HCT116 (cell line): ENCODE measurements at regions not wholly inside any gene's neighbourhood (a gene's known extent, or its start where the extent isn't known, plus 50 kb on each side); places are given as distances from the start of the nearest gene placed in this dataset.

Experiments used
- CEBPB ChIP-seq: IDR thresholded peaks from 2 replicates; pipeline ENCODE4 v1.6.1; 2012; ENCODE audit warnings: low read depth
- EZH2 ChIP-seq: fragments of 200-600 bp; sonication (generic); IDR thresholded peaks from 2 replicates; pipeline ENCODE4 v1.6.1; 2017; ENCODE audit warnings: antibody characterized with exemption, mixed run types
- EZH2phosphoT487 ChIP-seq: fragments of 200-600 bp; IDR thresholded peaks from 2 replicates; pipeline ENCODE4 v1.6.1; 2018; ENCODE audit warnings: antibody characterized with exemption, borderline replicate concordance
- JUND ChIP-seq: IDR thresholded peaks from 2 replicates; pipeline ENCODE4 v1.6.1; 2012
- POLR2A ChIP-seq: IDR thresholded peaks from 2 replicates; pipeline ENCODE4 v1.7.0; 2011; ENCODE audit warnings: borderline replicate concordance; ENCODE audit not compliant: insufficient read depth, insufficient read length; ENCODE audit errors: extremely low read depth
- POLR2AphosphoS5 ChIP-seq: IDR thresholded peaks from 2 replicates; pipeline ENCODE4 v1.6.1; 2011; ENCODE audit warnings: mild to moderate bottlenecking, low read depth, low read length, moderate library complexity
- RAD21 ChIP-seq: IDR thresholded peaks from 2 replicates; pipeline ENCODE4 v1.6.1; 2012; ENCODE audit warnings: low read depth, mild to moderate bottlenecking
- TF ChIP-seq, protein P1 (sequence below): IDR thresholded peaks from 2 replicates; pipeline ENCODE4 v1.6.1; 2011; ENCODE audit warnings: mild to moderate bottlenecking, low read length, moderate library complexity; ENCODE audit not compliant: insufficient replicate concordance; ENCODE audit errors: extremely low read depth
- TF ChIP-seq, protein P2 (sequence below), 3 experiments: fragments of 200-600 bp in 1 of 3; sonication (generic) in 1 of 3; IDR thresholded peaks in 2 of 3; conservative IDR thresholded peaks in 1 of 3; 2 replicates each; pipeline ENCODE4 v1.5.1; 2012 to 2017; ENCODE audit warnings: low read depth in 2 of 3, low read length in 2 of 3, antibody characterized with exemption in 1 of 3, borderline replicate concordance in 1 of 3, control low read depth in 1 of 3, mild to moderate bottlenecking in 1 of 3, mixed read lengths in 1 of 3, mixed run types in 1 of 3, moderate library complexity in 1 of 3; ENCODE audit not compliant: insufficient read depth in 1 of 3
- TF ChIP-seq, protein P3 (sequence below): IDR thresholded peaks from 2 replicates; pipeline ENCODE4 v1.6.1; 2012
- TF ChIP-seq, protein P4 (sequence below): IDR thresholded peaks from 2 replicates; pipeline ENCODE4 v1.6.1; 2012

DNA sequence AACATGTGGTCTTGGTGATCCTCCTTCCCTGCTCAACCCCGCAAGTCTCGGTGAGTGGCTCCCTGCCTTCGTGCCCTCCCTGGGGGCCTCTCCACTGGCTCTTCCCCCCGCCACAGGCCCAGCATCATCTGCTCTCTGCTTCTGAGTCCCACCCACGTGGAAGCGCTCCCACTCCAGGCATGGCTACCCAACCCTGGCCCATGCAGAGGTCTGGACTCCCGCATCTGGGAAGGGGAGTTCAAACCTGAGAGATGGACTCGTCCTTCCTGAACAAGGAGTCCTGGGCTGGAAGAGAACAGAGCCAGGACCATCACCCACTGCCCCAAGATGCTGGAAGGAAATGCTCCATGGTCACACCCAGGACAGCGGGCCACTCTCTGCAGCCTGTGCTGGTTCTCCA, 90.8 kb downstream of the DHCR7 start:
- TF ChIP-seq POLR2AphosphoS5 = no peak
- no peak for TF ChIP-seq POLR2A
- TF ChIP-seq, protein P1, sequence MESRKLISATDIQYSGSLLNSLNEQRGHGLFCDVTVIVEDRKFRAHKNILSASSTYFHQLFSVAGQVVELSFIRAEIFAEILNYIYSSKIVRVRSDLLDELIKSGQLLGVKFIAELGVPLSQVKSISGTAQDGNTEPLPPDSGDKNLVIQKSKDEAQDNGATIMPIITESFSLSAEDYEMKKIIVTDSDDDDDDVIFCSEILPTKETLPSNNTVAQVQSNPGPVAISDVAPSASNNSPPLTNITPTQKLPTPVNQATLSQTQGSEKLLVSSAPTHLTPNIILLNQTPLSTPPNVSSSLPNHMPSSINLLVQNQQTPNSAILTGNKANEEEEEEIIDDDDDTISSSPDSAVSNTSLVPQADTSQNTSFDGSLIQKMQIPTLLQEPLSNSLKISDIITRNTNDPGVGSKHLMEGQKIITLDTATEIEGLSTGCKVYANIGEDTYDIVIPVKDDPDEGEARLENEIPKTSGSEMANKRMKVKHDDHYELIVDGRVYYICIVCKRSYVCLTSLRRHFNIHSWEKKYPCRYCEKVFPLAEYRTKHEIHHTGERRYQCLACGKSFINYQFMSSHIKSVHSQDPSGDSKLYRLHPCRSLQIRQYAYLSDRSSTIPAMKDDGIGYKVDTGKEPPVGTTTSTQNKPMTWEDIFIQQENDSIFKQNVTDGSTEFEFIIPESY = no peak
- TF ChIP-seq, protein P2, sequence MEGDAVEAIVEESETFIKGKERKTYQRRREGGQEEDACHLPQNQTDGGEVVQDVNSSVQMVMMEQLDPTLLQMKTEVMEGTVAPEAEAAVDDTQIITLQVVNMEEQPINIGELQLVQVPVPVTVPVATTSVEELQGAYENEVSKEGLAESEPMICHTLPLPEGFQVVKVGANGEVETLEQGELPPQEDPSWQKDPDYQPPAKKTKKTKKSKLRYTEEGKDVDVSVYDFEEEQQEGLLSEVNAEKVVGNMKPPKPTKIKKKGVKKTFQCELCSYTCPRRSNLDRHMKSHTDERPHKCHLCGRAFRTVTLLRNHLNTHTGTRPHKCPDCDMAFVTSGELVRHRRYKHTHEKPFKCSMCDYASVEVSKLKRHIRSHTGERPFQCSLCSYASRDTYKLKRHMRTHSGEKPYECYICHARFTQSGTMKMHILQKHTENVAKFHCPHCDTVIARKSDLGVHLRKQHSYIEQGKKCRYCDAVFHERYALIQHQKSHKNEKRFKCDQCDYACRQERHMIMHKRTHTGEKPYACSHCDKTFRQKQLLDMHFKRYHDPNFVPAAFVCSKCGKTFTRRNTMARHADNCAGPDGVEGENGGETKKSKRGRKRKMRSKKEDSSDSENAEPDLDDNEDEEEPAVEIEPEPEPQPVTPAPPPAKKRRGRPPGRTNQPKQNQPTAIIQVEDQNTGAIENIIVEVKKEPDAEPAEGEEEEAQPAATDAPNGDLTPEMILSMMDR (IDR thresholded peaks at IDR 0.05 in 2 of 3, conservative IDR thresholded peaks at IDR 0.05 in 1 of 3; ENCODE audit: borderline replicate concordance in 1 of 3, insufficient read depth in 1 of 3, low read depth in 2 of 3, low read length in 2 of 3) = no peak
- TF ChIP-seq, protein P3, sequence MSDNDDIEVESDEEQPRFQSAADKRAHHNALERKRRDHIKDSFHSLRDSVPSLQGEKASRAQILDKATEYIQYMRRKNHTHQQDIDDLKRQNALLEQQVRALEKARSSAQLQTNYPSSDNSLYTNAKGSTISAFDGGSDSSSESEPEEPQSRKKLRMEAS = no peak
- TF ChIP-seq, protein P4, sequence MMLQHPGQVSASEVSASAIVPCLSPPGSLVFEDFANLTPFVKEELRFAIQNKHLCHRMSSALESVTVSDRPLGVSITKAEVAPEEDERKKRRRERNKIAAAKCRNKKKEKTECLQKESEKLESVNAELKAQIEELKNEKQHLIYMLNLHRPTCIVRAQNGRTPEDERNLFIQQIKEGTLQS = no peak
- TF ChIP-seq EZH2phosphoT487 = no peak
- TF ChIP-seq JUND = no peak
- no peak for TF ChIP-seq CEBPB
- TF ChIP-seq EZH2 = no peak
- no peak for TF ChIP-seq RAD21
